Right lobe of liver (tissue), 6 donors: ENCODE measurements at regions not wholly inside any gene's neighbourhood (a gene's known extent, or its start where the extent isn't known, plus 50 kb on each side); places are given as distances from the start of the nearest gene placed in this dataset.
"Not testable (repeated sequence)": the region's sequence is repeated elsewhere in the genome, so short reads cannot be mapped to it uniquely, and the experiment has no call there.

Experiments
- ATAC-seq, 4 donors: fragments of 200-7000 bp; cut with Tn5 transposase; one replicate each; pipeline ENCODE4 v1.9.1; 2020; ENCODE audit warnings: mild to moderate bottlenecking in 4 of 4, moderate library complexity in 4 of 4
- DNase-seq, 3 donors: peaks; one replicate each; pipeline ENCODE4 v3.0.0-alpha.2; 2020
- H3K27ac ChIP-seq, 3 donors: fragments of 200-600 bp; one replicate each; pipeline ENCODE4 v1.8.0; 2022
- H3K27me3 ChIP-seq, 2 donors: fragments of 200-600 bp; one replicate each; pipeline ENCODE4 v1.8.0; 2022
- H3K36me3 ChIP-seq, 4 donors: fragments of 200-600 bp; sonication (generic) in 1 of 4; one replicate each; pipeline versions ENCODE4 v1.5.1 to v1.8.0; 2017 to 2022; ENCODE audit warnings: control low read depth in 1 of 4
- H3K4me1 ChIP-seq, 4 donors: fragments of 200-600 bp; sonication (generic) in 1 of 4; one replicate each; pipeline versions ENCODE4 v1.5.1 to v1.8.0; 2017 to 2022; ENCODE audit warnings: control low read depth in 1 of 4
- H3K4me3 ChIP-seq, 3 donors: fragments of 200-600 bp; one replicate each; pipeline ENCODE4 v1.8.0; 2022
- H3K9me3 ChIP-seq, 4 donors: fragments of 200-600 bp; sonication (generic) in 1 of 4; one replicate each; pipeline versions ENCODE4 v1.5.1 to v1.8.0; 2017 to 2022; ENCODE audit warnings: control low read depth in 1 of 4
- POLR2A ChIP-seq: fragments of 450-650 bp; IDR thresholded peaks from one replicate; pipeline ENCODE4 v1.6.1; 2017; ENCODE audit warnings: antibody characterized with exemption, mild to moderate bottlenecking
- WGBS: methylation state at CpG from one replicate; pipeline ENCODE4 v1.1.6; 2018; ENCODE audit warnings: low coverage, low lambda C conversion rate; ENCODE audit not compliant: insufficient coverage; ENCODE audit errors: missing lambda C conversion rate; 5-methylcytosine and 5-hydroxymethylcytosine counted together
- intact Hi-C, 2 donors: fragments of 100-400 bp; cut with DNase I; formaldehyde crosslinking; loops; one replicate each; pipeline versions ENCODE4 v1.11.2 to v1.14.1; 2022
- TF ChIP-seq, protein P1 (sequence below), 4 donors: fragments of 200-600 bp in 3 of 4; fragments of 450-650 bp in 1 of 4; IDR thresholded peaks; one replicate each; pipeline versions ENCODE4 v1.5.1 to v1.8.0; 2016 to 2022; ENCODE audit warnings: antibody characterized with exemption in 4 of 4, mild to moderate bottlenecking in 2 of 4
- donor health status: DM: no; HTN: yes; CAD: no.
- donor health status: DM: no; HTN: no; CAD: no.
- donor health status: DM: no; HTN: no; CAD: no.
- donor health status: DM: no; HTN: yes; CAD: no.
- donor health status: DM: no; HTN: yes; CAD: no.

DNA sequence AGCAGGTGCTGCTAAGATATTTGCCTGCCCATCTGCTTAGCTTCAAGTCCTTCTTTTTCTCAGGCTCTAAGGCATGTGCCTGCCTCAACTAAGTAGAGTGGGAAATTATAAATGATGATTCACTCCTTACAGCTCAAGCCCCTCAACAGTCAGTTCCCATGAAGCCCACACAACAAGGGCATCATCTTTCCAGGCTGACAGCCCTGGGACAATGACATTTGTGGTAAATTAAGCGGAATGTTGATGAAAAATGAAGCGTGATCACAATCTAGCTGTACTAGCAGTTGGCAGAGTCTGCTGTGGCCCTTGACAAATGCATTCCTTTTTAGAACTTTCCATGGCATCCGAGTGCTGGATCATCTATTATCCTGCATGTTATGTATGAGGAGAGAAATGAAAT, 548.6 kb downstream of the KIF4B start:
- no peak overlapping the region for H3K4me3 ChIP-seq

DNA sequence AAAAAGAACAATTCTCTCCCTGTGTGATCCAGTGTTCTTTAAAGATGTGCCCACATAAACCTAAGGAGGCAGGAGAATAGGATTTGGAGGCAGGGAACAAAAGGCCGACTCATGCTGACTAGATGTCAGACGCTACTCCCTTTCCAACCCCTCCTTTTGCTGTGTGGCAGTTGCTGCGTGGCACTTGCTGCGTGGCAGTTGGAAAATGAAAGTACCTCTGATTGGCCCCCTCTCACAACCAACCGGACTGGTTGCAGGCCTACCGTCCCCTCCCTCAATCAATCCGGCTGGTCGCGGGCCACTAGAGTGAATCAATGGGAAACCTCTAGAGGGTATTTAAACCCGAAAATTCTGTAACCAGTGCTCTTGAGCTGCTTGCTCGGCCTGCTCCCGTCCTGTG, 551.0 kb downstream of the KIF4B start:
- DNase-seq (no peak), ATAC-seq (no peak)
- intact Hi-C loops, result no loop called here
- Histone ChIP-seq H3K36me3 (no peaks in the 10 kb centered on the region), H3K27me3 (no peaks in the 10 kb centered on the region), H3K4me1 (no peaks in the 10 kb centered on the region), H3K27ac (no peak overlapping the region), H3K4me3 (no peak overlapping the region), H3K9me3 (no peaks in the 10 kb centered on the region)
- 90% methylated on average over 2 of the region's 12 CpGs for WGBS
- TF ChIP-seq, protein P1, sequence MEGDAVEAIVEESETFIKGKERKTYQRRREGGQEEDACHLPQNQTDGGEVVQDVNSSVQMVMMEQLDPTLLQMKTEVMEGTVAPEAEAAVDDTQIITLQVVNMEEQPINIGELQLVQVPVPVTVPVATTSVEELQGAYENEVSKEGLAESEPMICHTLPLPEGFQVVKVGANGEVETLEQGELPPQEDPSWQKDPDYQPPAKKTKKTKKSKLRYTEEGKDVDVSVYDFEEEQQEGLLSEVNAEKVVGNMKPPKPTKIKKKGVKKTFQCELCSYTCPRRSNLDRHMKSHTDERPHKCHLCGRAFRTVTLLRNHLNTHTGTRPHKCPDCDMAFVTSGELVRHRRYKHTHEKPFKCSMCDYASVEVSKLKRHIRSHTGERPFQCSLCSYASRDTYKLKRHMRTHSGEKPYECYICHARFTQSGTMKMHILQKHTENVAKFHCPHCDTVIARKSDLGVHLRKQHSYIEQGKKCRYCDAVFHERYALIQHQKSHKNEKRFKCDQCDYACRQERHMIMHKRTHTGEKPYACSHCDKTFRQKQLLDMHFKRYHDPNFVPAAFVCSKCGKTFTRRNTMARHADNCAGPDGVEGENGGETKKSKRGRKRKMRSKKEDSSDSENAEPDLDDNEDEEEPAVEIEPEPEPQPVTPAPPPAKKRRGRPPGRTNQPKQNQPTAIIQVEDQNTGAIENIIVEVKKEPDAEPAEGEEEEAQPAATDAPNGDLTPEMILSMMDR (IDR thresholded peaks at IDR 0.05), result no peak
- TF ChIP-seq POLR2A, result no peak

More for the DNA sequence above, 548.6 kb downstream of the KIF4B start:
- Histone ChIP-seq H3K9me3 (no peaks in the 10 kb centered on the region), H3K36me3 (no peaks in the 10 kb centered on the region), H3K27ac (no peak overlapping the region), H3K27me3 (no peaks in the 10 kb centered on the region), H3K4me1 (no peaks in the 10 kb centered on the region)
- intact Hi-C loops, result no loop called here
- WGBS, result 73% methylated on average over 3 of the region's 3 CpGs
- TF ChIP-seq POLR2A, result no peak
- TF ChIP-seq, protein P1 (IDR thresholded peaks at IDR 0.05), result no peak
- no peak for ATAC-seq
- DNase-seq, result no peak

DNA sequence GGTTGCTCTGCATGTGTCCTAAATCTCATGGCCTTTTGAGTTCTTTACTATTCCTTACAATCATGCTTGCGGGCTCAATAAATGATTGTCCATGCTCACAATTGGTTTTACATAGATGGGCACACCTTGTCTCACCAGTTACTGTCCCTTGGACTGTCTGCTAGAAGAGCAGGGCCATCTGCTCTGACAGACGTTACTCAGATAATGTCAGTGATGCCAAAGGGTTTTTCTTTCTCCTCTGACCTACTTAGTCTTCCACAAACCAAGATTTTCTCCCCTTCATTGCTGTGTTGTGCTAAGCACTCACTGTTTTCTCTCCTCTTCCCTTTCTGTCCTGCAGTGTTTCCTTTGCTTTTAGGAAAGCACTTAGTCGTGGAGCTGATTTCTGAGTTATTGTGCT, 562.3 kb downstream of the KIF4B start:
- intact Hi-C loops, result no loop called here
- H3K9me3 ChIP-seq, result no peaks in the 10 kb centered on the region
- H3K27me3 ChIP-seq, result no peaks in the 10 kb centered on the region
- H3K4me1 ChIP-seq, result no peaks in the 10 kb centered on the region
- H3K27ac ChIP-seq, result no peak overlapping the region
- WGBS, result 52% methylated on average over 3 of the region's 3 CpGs
- DNase-seq, result no peak
- ATAC-seq, result no peak
- H3K4me3 ChIP-seq, result no peak overlapping the region
- TF ChIP-seq, protein P1 (IDR thresholded peaks at IDR 0.05), result no peak
- no peak for TF ChIP-seq POLR2A
- no peaks in the 10 kb centered on the region for H3K36me3 ChIP-seq

GRCh38 chr5:155586808-155587207, 573.3 kb downstream of the KIF4B start:
- intact Hi-C loops, H3K4me1 ChIP-seq, H3K4me3 ChIP-seq, H3K27ac ChIP-seq, ATAC-seq, DNase-seq, H3K9me3 ChIP-seq, H3K27me3 ChIP-seq, H3K36me3 ChIP-seq: not testable (repeated sequence)
- WGBS, result no CpG with 5 or more reads among the region's 21 CpGs

- no peak overlapping the region for H3K4me3 ChIP-seq
- no peaks in the 10 kb centered on the region for H3K27me3 ChIP-seq
- H3K9me3 ChIP-seq, result no peaks in the 10 kb centered on the region
- H3K4me1 ChIP-seq, result no peaks in the 10 kb centered on the region
- no peak for DNase-seq
- 55% methylated on average over 1 of the region's 1 CpG for WGBS
- no peak for ATAC-seq
- TF ChIP-seq, protein P1 (IDR thresholded peaks at IDR 0.05), result no peak
- TF ChIP-seq POLR2A, result no peak
- H3K36me3 ChIP-seq, result no peaks in the 10 kb centered on the region
- no peak overlapping the region for H3K27ac ChIP-seq
- intact Hi-C loops, result no loop called here
Measured at GRCh38 chr5:155587458-155587857, 573.9 kb downstream of the KIF4B start.
